Lower lobe of right lung (tissue), 2 donors: ENCODE measurements at regions not wholly inside any gene's neighbourhood (a gene's known extent, or its start where the extent isn't known, plus 50 kb on each side); places are given as distances from the start of the nearest gene placed in this dataset.
"Not testable (repeated sequence)": the region's sequence is repeated elsewhere in the genome, so short reads cannot be mapped to it uniquely, and the experiment has no call there.

Source experiments
- ATAC-seq, 2 donors: fragments of 200-7000 bp; cut with Tn5 transposase; one replicate each; pipeline ENCODE4 v1.9.1; 2020 to 2022; ENCODE audit warnings: mild to moderate bottlenecking in 2 of 2, moderate library complexity in 2 of 2
- DNase-seq: peaks from one replicate; pipeline ENCODE4 v3.0.0-alpha.2; 2020
- H3K27ac ChIP-seq: fragments of 200-600 bp; one replicate; pipeline ENCODE4 v1.8.0; 2022
- H3K27me3 ChIP-seq: fragments of 200-600 bp; one replicate; pipeline ENCODE4 v1.8.0; 2022; ENCODE audit warnings: low read depth
- H3K36me3 ChIP-seq: fragments of 200-600 bp; one replicate; pipeline ENCODE4 v1.8.0; 2022; ENCODE audit warnings: mild to moderate bottlenecking
- H3K4me1 ChIP-seq: fragments of 200-600 bp; one replicate; pipeline ENCODE4 v1.8.0; 2022
- H3K4me3 ChIP-seq: fragments of 200-600 bp; one replicate; pipeline ENCODE4 v1.8.0; 2022; ENCODE audit warnings: mild to moderate bottlenecking
- H3K9me3 ChIP-seq: fragments of 200-600 bp; one replicate; pipeline ENCODE4 v1.8.0; 2022
- CTCF ChIP-seq: fragments of 200-600 bp; IDR thresholded peaks from one replicate; pipeline ENCODE4 v1.8.0; 2022; ENCODE audit warnings: antibody characterized with exemption, mild to moderate bottlenecking
- intact Hi-C: fragments of 100-400 bp; cut with DNase I; formaldehyde crosslinking; loops from one replicate; pipeline ENCODE4 v1.11.0; 2022
- donor health status: DM: no; HTN: yes; CAD: no; lungs with severe emphysema.

GRCh38 chr10:124170631-124171030 lies 77.2 kb upstream of the CHST15 start:
- no peaks in the 10 kb centered on the region for H3K27me3 ChIP-seq
- H3K36me3 ChIP-seq: no peaks in the 10 kb centered on the region
- H3K4me1 ChIP-seq: no peaks in the 10 kb centered on the region
- intact Hi-C loops: no loop called here
- H3K27ac ChIP-seq: no peak overlapping the region
- H3K9me3 ChIP-seq: no peaks in the 10 kb centered on the region
- ATAC-seq (no peak), DNase-seq (no peak)
- no peak overlapping the region for H3K4me3 ChIP-seq
- TF ChIP-seq CTCF: no peak

- H3K4me3 ChIP-seq: no peak overlapping the region
- no peak overlapping the region for H3K27ac ChIP-seq
- no peaks in the 10 kb centered on the region for H3K4me1 ChIP-seq
- no peak for TF ChIP-seq CTCF
- no peak for ATAC-seq
- DNase-seq: no peak
- intact Hi-C loops: no loop called here
- H3K9me3 ChIP-seq: no peaks in the 10 kb centered on the region
- no peaks in the 10 kb centered on the region for H3K36me3 ChIP-seq
- no peaks in the 10 kb centered on the region for H3K27me3 ChIP-seq
Observed at GRCh38 chr10:124168991-124169802, 75.8 kb upstream of the CHST15 start.

GRCh38 chr10:124168581-124168980 lies 75.2 kb upstream of the CHST15 start:
- intact Hi-C loops: no loop called here
- no peaks in the 10 kb centered on the region for H3K27me3 ChIP-seq
- no peak for DNase-seq

DNA sequence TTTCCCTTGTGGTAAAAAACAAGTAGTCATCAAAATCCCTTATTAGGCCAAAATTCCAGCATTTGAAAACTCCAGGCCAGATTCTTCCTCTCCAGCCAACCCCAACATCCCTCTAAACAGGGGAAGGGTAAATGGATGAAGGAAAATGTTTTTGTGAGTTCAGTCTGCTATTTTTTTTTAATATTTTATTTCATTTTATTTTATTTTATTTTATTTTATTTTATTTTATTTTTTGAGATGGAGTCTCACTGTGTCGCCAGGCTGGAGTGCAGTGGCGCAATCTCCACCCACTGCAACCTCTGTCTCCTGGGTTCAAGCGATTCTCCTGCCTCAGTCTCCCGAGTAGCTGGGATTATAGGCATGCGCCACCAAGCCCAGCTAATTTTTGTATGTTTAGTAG lies 74.5 kb upstream of the CHST15 start:
- H3K9me3 ChIP-seq, H3K27ac ChIP-seq, DNase-seq, H3K27me3 ChIP-seq, H3K4me3 ChIP-seq, ATAC-seq, H3K36me3 ChIP-seq, intact Hi-C loops, H3K4me1 ChIP-seq: not testable (repeated sequence)

More at GRCh38 chr10:124168581-124168980, 75.2 kb upstream of the CHST15 start:
- no peak for ATAC-seq
- H3K36me3 ChIP-seq: no peaks in the 10 kb centered on the region
- no peak for TF ChIP-seq CTCF
- no peak overlapping the region for H3K4me3 ChIP-seq
- H3K4me1 ChIP-seq: no peaks in the 10 kb centered on the region
- no peak overlapping the region for H3K27ac ChIP-seq
- no peaks in the 10 kb centered on the region for H3K9me3 ChIP-seq

DNA sequence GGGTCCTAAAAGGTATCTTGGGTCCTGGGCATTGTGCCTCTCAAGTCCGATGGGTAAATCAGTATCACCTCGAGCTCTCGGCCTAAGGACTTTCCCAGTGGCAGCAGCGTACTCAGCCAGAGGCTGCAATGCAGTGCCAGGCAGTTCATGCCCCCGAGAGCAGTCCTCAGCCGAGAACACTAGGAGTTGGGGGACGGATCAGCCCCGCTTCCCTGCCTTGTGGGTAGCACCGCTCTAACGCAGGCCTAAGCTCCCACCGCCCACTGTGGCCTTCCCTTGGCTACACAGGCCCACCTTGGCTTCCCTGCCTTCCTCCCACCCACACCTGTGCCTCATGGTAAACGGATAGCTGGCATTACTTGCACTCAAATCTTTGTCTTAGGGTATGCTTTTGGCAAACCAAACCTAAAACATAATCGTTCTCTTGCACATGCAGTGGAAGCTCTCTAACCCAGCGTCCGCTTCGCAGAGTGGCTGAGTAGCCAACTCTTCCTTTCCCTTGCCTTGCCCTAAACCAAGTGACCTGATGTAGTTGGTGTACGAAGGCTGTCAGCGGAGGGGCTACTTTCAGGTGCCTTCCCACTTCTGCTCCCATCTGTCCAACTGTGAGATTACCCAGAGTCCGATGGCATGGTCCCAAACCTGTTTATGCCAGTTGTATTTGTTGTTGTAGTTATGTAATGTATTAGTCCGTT lies 73.2 kb upstream of the CHST15 start:
- no peak overlapping the region for H3K27ac ChIP-seq
- TF ChIP-seq CTCF: no peak
- H3K9me3 ChIP-seq: no peaks in the 10 kb centered on the region
- H3K36me3 ChIP-seq: no peaks in the 10 kb centered on the region
- H3K4me1 ChIP-seq: no peaks in the 10 kb centered on the region
- H3K27me3 ChIP-seq: peaks cover 6% of the 10 kb centered on the region
- no peak overlapping the region for H3K4me3 ChIP-seq
- no peak for DNase-seq
- ATAC-seq: no peak
- intact Hi-C loops: no loop called here

DNA sequence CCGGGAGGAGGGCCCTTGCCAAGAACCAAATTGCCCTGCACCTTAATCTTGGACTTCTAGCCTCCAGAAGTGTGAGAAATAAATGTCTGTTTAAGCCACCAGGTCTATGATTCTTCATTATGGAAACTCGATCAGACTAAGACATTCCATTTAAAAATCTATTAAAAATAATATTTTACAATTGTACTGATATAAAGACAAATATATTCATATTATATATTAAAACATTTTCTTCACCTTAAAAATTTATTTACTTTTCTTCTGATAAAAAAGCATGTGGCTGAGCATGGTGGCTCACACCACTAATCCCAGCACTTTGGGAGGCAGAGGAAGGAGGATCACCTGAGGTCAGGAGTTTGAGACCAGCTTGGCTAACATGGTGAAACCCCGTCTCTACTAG lies 72.4 kb upstream of the CHST15 start:
- Histone ChIP-seq H3K9me3 (no peaks in the 10 kb centered on the region), H3K27me3 (peaks cover 6% of the 10 kb centered on the region), H3K4me3 (no peak overlapping the region), H3K27ac (no peak overlapping the region), H3K36me3 (no peaks in the 10 kb centered on the region), H3K4me1 (no peaks in the 10 kb centered on the region)
- intact Hi-C loops: no loop called here
- DNase-seq (no peak), ATAC-seq (no peak)
- TF ChIP-seq CTCF: no peak
